MM.1S (cell line): ENCODE measurements at regions not wholly inside any gene's neighbourhood (a gene's known extent, or its start where the extent isn't known, plus 50 kb on each side); places are given as distances from the start of the nearest gene placed in this dataset.

Experiments
- DNase-seq: peaks from one replicate; pipeline ENCODE4 v3.0.0-alpha.2; 2015
- H2AFZ ChIP-seq: fragments of 300-600 bp; sonication (generic); 2 replicates; pipeline ENCODE4 v1.6.0; 2016; ENCODE audit warnings: antibody characterized with exemption, low read length
- H3F3A ChIP-seq: fragments of 300-600 bp; sonication (generic); 2 replicates; pipeline ENCODE4 v1.6.1; 2016; ENCODE audit warnings: mild to moderate bottlenecking, antibody characterized with exemption, low read length, moderate library complexity, mixed read lengths; ENCODE audit not compliant: insufficient read depth
- H3K27ac ChIP-seq: fragments of 300-600 bp; sonication (generic); 2 replicates; pipeline ENCODE4 v1.5.1; 2016; ENCODE audit warnings: mild to moderate bottlenecking, low read length
- H3K27me3 ChIP-seq: fragments of 300-600 bp; sonication (generic); replicated peaks from 2 replicates; pipeline ENCODE4 v1.6.0; 2016; ENCODE audit warnings: low read length; ENCODE audit not compliant: insufficient read depth
- H3K36me3 ChIP-seq: fragments of 300-600 bp; sonication (generic); replicated peaks from 2 replicates; pipeline ENCODE4 v1.6.1; 2016; ENCODE audit warnings: mild to moderate bottlenecking, low read length, mixed read lengths; ENCODE audit not compliant: insufficient read depth
- H3K4me1 ChIP-seq: fragments of 300-600 bp; sonication (generic); 2 replicates; pipeline ENCODE4 v1.6.1; 2016; ENCODE audit warnings: low read length, mixed read lengths
- H3K4me2 ChIP-seq: fragments of 300-600 bp; sonication (generic); 2 replicates; pipeline ENCODE4 v1.6.0; 2016; ENCODE audit warnings: low read depth, low read length
- H3K4me3 ChIP-seq: fragments of 300-600 bp; sonication (generic); 2 replicates; pipeline ENCODE4 v1.5.1; 2016; ENCODE audit warnings: low read length, mixed read lengths
- H3K79me2 ChIP-seq: fragments of 300-600 bp; sonication (generic); 2 replicates; pipeline ENCODE4 v1.6.1; 2016; ENCODE audit warnings: mixed run types, low read length, mixed read lengths
- H3K9ac ChIP-seq: fragments of 300-600 bp; sonication (generic); 2 replicates; pipeline ENCODE4 v1.6.1; 2016; ENCODE audit warnings: low read length, mixed read lengths
- H3K9me2 ChIP-seq: fragments of 300-600 bp; sonication (generic); replicated peaks from 2 replicates; pipeline ENCODE4 v1.6.1; 2016; ENCODE audit warnings: mild to moderate bottlenecking, low read length, mixed read lengths; ENCODE audit not compliant: insufficient read depth
- H3K9me3 ChIP-seq: fragments of 300-600 bp; sonication (generic); replicated peaks from 2 replicates; pipeline ENCODE4 v1.6.1; 2016; ENCODE audit warnings: mild to moderate bottlenecking, low read length, mixed read lengths; ENCODE audit not compliant: insufficient read depth
- H4K20me1 ChIP-seq: fragments of 300-600 bp; sonication (generic); 2 replicates; pipeline ENCODE4 v1.6.1; 2016; ENCODE audit warnings: mild to moderate bottlenecking, low read length, moderate library complexity, mixed read lengths; ENCODE audit not compliant: insufficient read depth
- EZH2 ChIP-seq: fragments of 300-600 bp; sonication (generic); optimal IDR thresholded peaks from 2 replicates; pipeline ENCODE3; 2017; ENCODE audit warnings: low read depth, mild to moderate bottlenecking, antibody characterized with exemption, low read length, mixed read lengths
- EZH2phosphoT487 ChIP-seq: fragments of 300-600 bp; sonication (generic); IDR thresholded peaks from 2 replicates; pipeline ENCODE4 v1.6.1; 2018; ENCODE audit warnings: antibody characterized with exemption, low read length
- TF ChIP-seq, protein P1 (sequence below): fragments of 300-600 bp; sonication (generic); IDR thresholded peaks from 2 replicates; pipeline ENCODE4 v1.5.1; 2016; ENCODE audit warnings: antibody characterized with exemption, low read length, mixed read lengths

DNA sequence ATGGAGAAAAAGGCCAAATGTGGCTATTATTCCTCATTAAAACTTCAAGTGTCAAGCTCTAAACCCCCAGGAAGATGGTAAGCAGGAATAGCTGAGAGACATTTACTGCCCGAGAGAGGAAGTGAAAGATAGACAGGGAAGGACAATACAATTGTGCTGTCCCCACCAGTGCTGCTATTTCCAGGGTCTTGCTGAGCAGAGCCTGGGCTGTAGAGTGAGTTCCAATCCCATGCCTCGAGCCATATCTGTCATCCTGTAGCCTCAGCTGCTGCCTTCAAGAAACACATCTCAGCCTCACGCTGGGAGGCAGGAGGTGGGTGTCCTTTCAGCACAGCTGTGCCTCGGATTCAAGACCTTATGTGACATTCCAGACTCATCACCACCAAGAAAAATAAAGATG, 114.0 kb downstream of the RPAP3 start:
- Histone ChIP-seq H3F3A (no peaks in the 10 kb centered on the region), H3K27me3 (no peaks in the 10 kb centered on the region), H3K4me3 (no peak overlapping the region), H2AFZ (no peak overlapping the region), H3K9ac (no peak overlapping the region), H3K79me2 (no peaks in the 10 kb centered on the region), H3K9me3 (no peaks in the 10 kb centered on the region), H3K4me2 (no peak overlapping the region), H4K20me1 (no peaks in the 10 kb centered on the region), H3K27ac (no peak overlapping the region), H3K9me2 (no peaks in the 10 kb centered on the region), H3K4me1 (no peaks in the 10 kb centered on the region), H3K36me3 (no peaks in the 10 kb centered on the region)
- TF ChIP-seq, protein P1, sequence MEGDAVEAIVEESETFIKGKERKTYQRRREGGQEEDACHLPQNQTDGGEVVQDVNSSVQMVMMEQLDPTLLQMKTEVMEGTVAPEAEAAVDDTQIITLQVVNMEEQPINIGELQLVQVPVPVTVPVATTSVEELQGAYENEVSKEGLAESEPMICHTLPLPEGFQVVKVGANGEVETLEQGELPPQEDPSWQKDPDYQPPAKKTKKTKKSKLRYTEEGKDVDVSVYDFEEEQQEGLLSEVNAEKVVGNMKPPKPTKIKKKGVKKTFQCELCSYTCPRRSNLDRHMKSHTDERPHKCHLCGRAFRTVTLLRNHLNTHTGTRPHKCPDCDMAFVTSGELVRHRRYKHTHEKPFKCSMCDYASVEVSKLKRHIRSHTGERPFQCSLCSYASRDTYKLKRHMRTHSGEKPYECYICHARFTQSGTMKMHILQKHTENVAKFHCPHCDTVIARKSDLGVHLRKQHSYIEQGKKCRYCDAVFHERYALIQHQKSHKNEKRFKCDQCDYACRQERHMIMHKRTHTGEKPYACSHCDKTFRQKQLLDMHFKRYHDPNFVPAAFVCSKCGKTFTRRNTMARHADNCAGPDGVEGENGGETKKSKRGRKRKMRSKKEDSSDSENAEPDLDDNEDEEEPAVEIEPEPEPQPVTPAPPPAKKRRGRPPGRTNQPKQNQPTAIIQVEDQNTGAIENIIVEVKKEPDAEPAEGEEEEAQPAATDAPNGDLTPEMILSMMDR = no peak
- TF ChIP-seq EZH2phosphoT487 (no peak), EZH2 (no peak)
- no peak for DNase-seq

- H4K20me1 ChIP-seq = no peaks in the 10 kb centered on the region
- H3K4me3 ChIP-seq = no peak overlapping the region
- H3K79me2 ChIP-seq = no peaks in the 10 kb centered on the region
- no peaks in the 10 kb centered on the region for H3K27me3 ChIP-seq
- no peak overlapping the region for H3K4me2 ChIP-seq
- H3K9me2 ChIP-seq = no peaks in the 10 kb centered on the region
- H3K9ac ChIP-seq = no peak overlapping the region
- no peaks in the 10 kb centered on the region for H3K36me3 ChIP-seq
- no peaks in the 10 kb centered on the region for H3K9me3 ChIP-seq
- no peak overlapping the region for H3K27ac ChIP-seq
- no peak overlapping the region for H2AFZ ChIP-seq
- H3K4me1 ChIP-seq = no peaks in the 10 kb centered on the region
- TF ChIP-seq EZH2phosphoT487 (no peak), EZH2 (no peak)
- TF ChIP-seq, protein P1 = no peak
- H3F3A ChIP-seq = no peaks in the 10 kb centered on the region
- no peak for DNase-seq
Observed at GRCh38 chr12:47591361-47591791, 114.5 kb downstream of the RPAP3 start.

GRCh38 chr12:47590771-47591360, 115.0 kb downstream of the RPAP3 start:
- no peak for DNase-seq
- H3K4me3 ChIP-seq = no peak overlapping the region
- no peaks in the 10 kb centered on the region for H3K9me3 ChIP-seq
- no peaks in the 10 kb centered on the region for H3K9me2 ChIP-seq
- TF ChIP-seq, protein P1 = no peak
- TF ChIP-seq EZH2phosphoT487 (no peak), EZH2 (no peak)
- no peak overlapping the region for H3K4me2 ChIP-seq
- H3K27ac ChIP-seq = no peak overlapping the region
- H4K20me1 ChIP-seq = no peaks in the 10 kb centered on the region
- H3K36me3 ChIP-seq = no peaks in the 10 kb centered on the region
- no peaks in the 10 kb centered on the region for H3K27me3 ChIP-seq
- H3K79me2 ChIP-seq = no peaks in the 10 kb centered on the region
- no peaks in the 10 kb centered on the region for H3F3A ChIP-seq
- H3K4me1 ChIP-seq = no peaks in the 10 kb centered on the region
- H2AFZ ChIP-seq = no peak overlapping the region
- H3K9ac ChIP-seq = no peak overlapping the region
